GM12878 (cell line): ENCODE measurements at regions not wholly inside any gene's neighbourhood (a gene's known extent, or its start where the extent isn't known, plus 50 kb on each side); places are given as distances from the start of the nearest gene placed in this dataset.

ENCODE experiments used
- ATAC-seq: fragments of 200-7000 bp; cut with Tn5 transposase; 3 replicates; pipeline ENCODE4 v1.9.1; 2020; ENCODE audit warnings: mild to moderate bottlenecking, moderate library complexity
- BruUV-seq: library from RNA; stranded (reverse); fragments of 400-500 nt; replicated peaks from 2 replicates; lab custom pipeline; 2021; lab: Mats Ljungman, UMichigan
- CTCF ChIA-PET: fragments of 300-600 bp; sonication (Branson Sonifier 250); formaldehyde crosslinking; extraction: SDS; loops from one replicate; lab custom pipeline; 2021; ENCODE audit warnings: inconsistent platforms; lab: Yijun Ruan, JAX
- POLR2A ChIA-PET: fragments of 350-600 bp; formaldehyde crosslinking; extraction: SDS; loops from one replicate; lab custom pipeline; 2021; ENCODE audit warnings: inconsistent platforms; lab: Charles Lee
- RAD21 ChIA-PET: fragments of 300-600 bp; sonication (Branson Sonifier 250); formaldehyde crosslinking; loops from one replicate; lab custom pipeline; 2023; ENCODE audit warnings: antibody characterized with exemption; ENCODE audit not compliant: unreplicated experiment; lab: Charles Lee
- SMC1A ChIA-PET: fragments of 300-600 bp; sonication (Branson Sonifier 250); formaldehyde crosslinking; loops from one replicate; lab custom pipeline; 2023; ENCODE audit not compliant: unreplicated experiment, uncharacterized antibody; lab: Charles Lee
- DNase-seq: peaks from one replicate; pipeline ENCODE4 v3.0.0-alpha.2; 2011; ENCODE audit warnings: low read depth, low spot score
- FAIRE-seq: peaks from 3 replicates; lab custom pipeline; 2011; peaks lifted over from hg19 to GRCh38; lab: Jason Lieb, UNC
- H2AFZ ChIP-seq: 2 replicates; pipeline ENCODE4 v1.6.0; 2011; ENCODE audit warnings: low read depth, low read length, control low read depth; ENCODE audit not compliant: control insufficient read depth
- H3K27ac ChIP-seq: 2 replicates; pipeline ENCODE4 v1.5.1; 2011; ENCODE audit warnings: control low read depth; ENCODE audit not compliant: control insufficient read depth, insufficient read depth
- H3K27me3 ChIP-seq, 2 experiments: replicated peaks in 1 of 2; 2 replicates each; pipeline versions ENCODE4 v1.6.0 to v1.6.1; 2011; ENCODE audit warnings: low read length in 1 of 2; ENCODE audit not compliant: control insufficient read depth in 2 of 2, insufficient read depth in 2 of 2
- H3K36me3 ChIP-seq, 2 experiments: 2 replicates each; pipeline ENCODE4 v1.5.1; 2011; ENCODE audit warnings: low read length in 1 of 2; ENCODE audit not compliant: control insufficient read depth in 2 of 2, insufficient read depth in 2 of 2
- H3K4me1 ChIP-seq: 2 replicates; pipeline ENCODE4 v1.6.1; 2011; ENCODE audit warnings: mild to moderate bottlenecking, low read length, moderate library complexity, mixed read lengths; ENCODE audit not compliant: control insufficient read depth, insufficient read depth
- H3K4me2 ChIP-seq: 2 replicates; pipeline ENCODE4 v1.6.0; 2011; ENCODE audit warnings: control low read depth; ENCODE audit not compliant: control insufficient read depth, insufficient read depth
- H3K4me3 ChIP-seq: fragments of 200-600 bp; sonication (generic); 2 replicates; pipeline ENCODE4 v1.5.1; 2016
- H3K79me2 ChIP-seq: 2 replicates; pipeline ENCODE4 v1.6.0; 2011; ENCODE audit warnings: low read length; ENCODE audit not compliant: control insufficient read depth, insufficient read depth
- H3K9ac ChIP-seq: 2 replicates; pipeline ENCODE4 v1.8.0; 2011; ENCODE audit warnings: low read length, control low read depth, mixed read lengths; ENCODE audit not compliant: control insufficient read depth, insufficient read depth
- H3K9me3 ChIP-seq: replicated peaks from 3 replicates; pipeline ENCODE4 v1.5.1; 2011; ENCODE audit warnings: mild to moderate bottlenecking, low read length; ENCODE audit not compliant: control insufficient read depth, insufficient read depth
- H4K20me1 ChIP-seq: 2 replicates; pipeline ENCODE4 v1.6.0; 2011; ENCODE audit not compliant: control insufficient read depth, insufficient read depth
- CBFB ChIP-seq: IDR thresholded peaks from 2 replicates; pipeline ENCODE4 v1.6.1; 2016; ENCODE audit warnings: antibody characterized with exemption, low read depth
- EZH2 ChIP-seq: IDR thresholded peaks from 2 replicates; pipeline ENCODE4 v1.6.1; 2012; ENCODE audit warnings: low read depth, mild to moderate bottlenecking, control low read depth, inconsistent platforms, low read length, borderline replicate concordance; ENCODE audit not compliant: control insufficient read depth
- JUND ChIP-seq: IDR thresholded peaks from 2 replicates; pipeline ENCODE4 v1.6.1; 2012; ENCODE audit warnings: low read depth, mild to moderate bottlenecking, low read length, improper control_type of control experiment, moderate library complexity
- KDM1A ChIP-seq: fragments of 200-600 bp; sonication (generic); IDR thresholded peaks from 2 replicates; pipeline ENCODE4 v1.6.1; 2016; ENCODE audit warnings: borderline replicate concordance
- NFXL1 ChIP-seq: fragments of 450-650 bp; IDR thresholded peaks from 2 replicates; pipeline ENCODE4 v1.6.1; 2017; ENCODE audit warnings: antibody characterized with exemption, mild to moderate bottlenecking, borderline replicate concordance
- NFYA ChIP-seq: IDR thresholded peaks from 2 replicates; pipeline ENCODE4 v1.6.1; 2011; ENCODE audit warnings: low read depth, mild to moderate bottlenecking, low read length, improper control_type of control experiment, borderline replicate concordance
- NKRF ChIP-seq: fragments of 450-650 bp; conservative IDR thresholded peaks from 2 replicates; pipeline ENCODE4 v1.6.1; 2017; ENCODE audit warnings: mild to moderate bottlenecking, moderate library complexity
- NR2C2 ChIP-seq: IDR thresholded peaks from 2 replicates; pipeline ENCODE4 v1.6.1; 2011; ENCODE audit warnings: borderline replicate concordance, low read depth; ENCODE audit not compliant: control insufficient read depth, insufficient read length
- PAX5 ChIP-seq: IDR thresholded peaks from 2 replicates; pipeline ENCODE4 v1.6.1; 2011; ENCODE audit warnings: low read depth, low read length, borderline replicate concordance
- PML ChIP-seq: IDR thresholded peaks from 2 replicates; pipeline ENCODE4 v1.6.1; 2012; ENCODE audit warnings: low read length, inconsistent platforms
- POU2F2 ChIP-seq: IDR thresholded peaks from 3 replicates; pipeline ENCODE4 v1.6.1; 2011; ENCODE audit warnings: low read depth, mild to moderate bottlenecking, low read length, borderline replicate concordance
- REST ChIP-seq: IDR thresholded peaks from 2 replicates; pipeline ENCODE4 v1.6.1; 2012; ENCODE audit warnings: mild to moderate bottlenecking, low read depth, low read length
- SKIL ChIP-seq: fragments of 450-650 bp; IDR thresholded peaks from 2 replicates; pipeline ENCODE4 v1.6.1; 2017; ENCODE audit warnings: mild to moderate bottlenecking, low read depth, inconsistent platforms; ENCODE audit not compliant: poor library complexity, severe bottlenecking
- SMARCA5 ChIP-seq: fragments of 450-650 bp; IDR thresholded peaks from 2 replicates; pipeline ENCODE4 v1.6.1; 2017; ENCODE audit warnings: mild to moderate bottlenecking
- YY1 ChIP-seq: IDR thresholded peaks from 2 replicates; pipeline ENCODE4 v1.6.1; 2011; ENCODE audit warnings: low read depth, mild to moderate bottlenecking, low read length
- ZNF24 ChIP-seq: fragments of 450-650 bp; IDR thresholded peaks from 2 replicates; pipeline ENCODE4 v1.6.1; 2017; ENCODE audit warnings: antibody characterized with exemption, mild to moderate bottlenecking
- WGBS: methylation state at CpG from one replicate; pipeline ENCODE4 v1.1.6; 2016; ENCODE audit warnings: low lambda C conversion rate; ENCODE audit not compliant: insufficient replicate concordance, insufficient coverage; ENCODE audit errors: missing lambda C conversion rate; 5-methylcytosine and 5-hydroxymethylcytosine counted together
- in situ Hi-C: fragments of 300-500 bp; cut with MboI; formaldehyde crosslinking; loops from 9 replicates; pipeline ENCODE4 v1.14.3; 2018; ENCODE audit warnings: mixed read lengths
- intact Hi-C: fragments of 100-400 bp; cut with micrococcal nuclease; formaldehyde crosslinking; loops from one replicate; pipeline ENCODE4 v1.14.2; 2022; ENCODE audit not compliant: unreplicated experiment

- H3K4me2 ChIP-seq, result no peak overlapping the region
- no peaks in the 10 kb centered on the region; the same call in 2 of the 3 replicates for H3K9me3 ChIP-seq
- intact Hi-C loops (no loop called here), in situ Hi-C loops (no loop called here)
- H3K27me3 ChIP-seq, result no peaks in the 10 kb centered on the region
- DNase-seq (no peak), ATAC-seq (no peak), FAIRE-seq (no peak)
- H3K4me1 ChIP-seq, result no peaks in the 10 kb centered on the region
- ChIA-PET SMC1A (no interaction called here), CTCF (no interaction called here), POLR2A (no interaction called here), RAD21 (no interaction called here)
- no peak overlapping the region for H3K27ac ChIP-seq
- no peak overlapping the region for H3K4me3 ChIP-seq
- H2AFZ ChIP-seq, result no peak overlapping the region
- no peaks in the 10 kb centered on the region for H3K79me2 ChIP-seq
- no peaks in the 10 kb centered on the region for H3K36me3 ChIP-seq
- no peaks in the 10 kb centered on the region for H4K20me1 ChIP-seq
- BruUV-seq, result no TSS peak
- no peak overlapping the region for H3K9ac ChIP-seq
- WGBS, result 97% methylated on average over 3 of the region's 3 CpGs
- no peak for TF ChIP-seq KDM1A
- no peak for TF ChIP-seq YY1
- no peak for TF ChIP-seq SKIL
- TF ChIP-seq SMARCA5, result no peak
- no peak for TF ChIP-seq NR2C2
- TF ChIP-seq POU2F2, result no peak
- no peak for TF ChIP-seq CBFB
- no peak for TF ChIP-seq NFYA
- no peak for TF ChIP-seq NKRF
- no peak for TF ChIP-seq JUND
- no peak for TF ChIP-seq ZNF24
- no peak for TF ChIP-seq EZH2
- no peak for TF ChIP-seq PML
- no peak for TF ChIP-seq NFXL1
- TF ChIP-seq PAX5, result no peak
- TF ChIP-seq REST, result no peak
These were observed 598.8 kb downstream of the TBC1D22A start for GRCh38 chr22:47361247-47361646.
